ENCODE measurements at regions not wholly inside any gene's neighbourhood (a gene's known extent, or its start where the extent isn't known, plus 50 kb on each side); places are given as distances from the start of the nearest gene placed in this dataset.

DNA sequence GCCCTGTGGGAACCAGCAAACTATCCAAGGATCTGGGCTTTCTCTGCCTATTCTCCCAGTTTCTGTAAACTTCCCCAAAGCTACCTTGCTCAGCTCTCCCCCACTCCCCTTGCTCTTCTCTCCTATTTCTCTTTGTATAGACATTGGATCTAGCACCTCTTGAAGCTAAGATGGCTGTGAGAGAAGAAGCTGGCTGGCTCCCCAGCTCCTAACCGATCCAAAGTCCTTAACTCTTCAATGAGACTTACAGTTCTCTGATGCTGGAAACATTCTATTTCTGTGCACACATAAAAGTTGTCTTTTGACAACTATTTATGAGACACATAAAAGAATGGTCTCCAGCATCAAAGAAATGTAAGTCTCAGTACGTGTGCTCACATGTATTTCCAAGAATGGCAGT lies 70.6 kb upstream of the C3orf80 start:
- TF ChIP-seq, protein P1, sequence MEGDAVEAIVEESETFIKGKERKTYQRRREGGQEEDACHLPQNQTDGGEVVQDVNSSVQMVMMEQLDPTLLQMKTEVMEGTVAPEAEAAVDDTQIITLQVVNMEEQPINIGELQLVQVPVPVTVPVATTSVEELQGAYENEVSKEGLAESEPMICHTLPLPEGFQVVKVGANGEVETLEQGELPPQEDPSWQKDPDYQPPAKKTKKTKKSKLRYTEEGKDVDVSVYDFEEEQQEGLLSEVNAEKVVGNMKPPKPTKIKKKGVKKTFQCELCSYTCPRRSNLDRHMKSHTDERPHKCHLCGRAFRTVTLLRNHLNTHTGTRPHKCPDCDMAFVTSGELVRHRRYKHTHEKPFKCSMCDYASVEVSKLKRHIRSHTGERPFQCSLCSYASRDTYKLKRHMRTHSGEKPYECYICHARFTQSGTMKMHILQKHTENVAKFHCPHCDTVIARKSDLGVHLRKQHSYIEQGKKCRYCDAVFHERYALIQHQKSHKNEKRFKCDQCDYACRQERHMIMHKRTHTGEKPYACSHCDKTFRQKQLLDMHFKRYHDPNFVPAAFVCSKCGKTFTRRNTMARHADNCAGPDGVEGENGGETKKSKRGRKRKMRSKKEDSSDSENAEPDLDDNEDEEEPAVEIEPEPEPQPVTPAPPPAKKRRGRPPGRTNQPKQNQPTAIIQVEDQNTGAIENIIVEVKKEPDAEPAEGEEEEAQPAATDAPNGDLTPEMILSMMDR (IDR thresholded peaks at IDR 0.05), result no peak
- TF ChIP-seq EP300 (IDR thresholded peaks at IDR 0.05) (no peak), KDM5A (IDR thresholded peaks at IDR 0.05) (no peak), ESRRA (IDR thresholded peaks at IDR 0.05; ENCODE audit: borderline replicate concordance, low read length) (no peak), RAD21 (conservative IDR thresholded peaks at IDR 0.05 in 1 of 2, IDR thresholded peaks at IDR 0.05 in 1 of 2) (no peak)
- TF ChIP-seq, protein P2, sequence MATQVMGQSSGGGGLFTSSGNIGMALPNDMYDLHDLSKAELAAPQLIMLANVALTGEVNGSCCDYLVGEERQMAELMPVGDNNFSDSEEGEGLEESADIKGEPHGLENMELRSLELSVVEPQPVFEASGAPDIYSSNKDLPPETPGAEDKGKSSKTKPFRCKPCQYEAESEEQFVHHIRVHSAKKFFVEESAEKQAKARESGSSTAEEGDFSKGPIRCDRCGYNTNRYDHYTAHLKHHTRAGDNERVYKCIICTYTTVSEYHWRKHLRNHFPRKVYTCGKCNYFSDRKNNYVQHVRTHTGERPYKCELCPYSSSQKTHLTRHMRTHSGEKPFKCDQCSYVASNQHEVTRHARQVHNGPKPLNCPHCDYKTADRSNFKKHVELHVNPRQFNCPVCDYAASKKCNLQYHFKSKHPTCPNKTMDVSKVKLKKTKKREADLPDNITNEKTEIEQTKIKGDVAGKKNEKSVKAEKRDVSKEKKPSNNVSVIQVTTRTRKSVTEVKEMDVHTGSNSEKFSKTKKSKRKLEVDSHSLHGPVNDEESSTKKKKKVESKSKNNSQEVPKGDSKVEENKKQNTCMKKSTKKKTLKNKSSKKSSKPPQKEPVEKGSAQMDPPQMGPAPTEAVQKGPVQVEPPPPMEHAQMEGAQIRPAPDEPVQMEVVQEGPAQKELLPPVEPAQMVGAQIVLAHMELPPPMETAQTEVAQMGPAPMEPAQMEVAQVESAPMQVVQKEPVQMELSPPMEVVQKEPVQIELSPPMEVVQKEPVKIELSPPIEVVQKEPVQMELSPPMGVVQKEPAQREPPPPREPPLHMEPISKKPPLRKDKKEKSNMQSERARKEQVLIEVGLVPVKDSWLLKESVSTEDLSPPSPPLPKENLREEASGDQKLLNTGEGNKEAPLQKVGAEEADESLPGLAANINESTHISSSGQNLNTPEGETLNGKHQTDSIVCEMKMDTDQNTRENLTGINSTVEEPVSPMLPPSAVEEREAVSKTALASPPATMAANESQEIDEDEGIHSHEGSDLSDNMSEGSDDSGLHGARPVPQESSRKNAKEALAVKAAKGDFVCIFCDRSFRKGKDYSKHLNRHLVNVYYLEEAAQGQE (IDR thresholded peaks at IDR 0.05), result no peak
